ENCODE measurements at regions not wholly inside any gene's neighbourhood (a gene's known extent, or its start where the extent isn't known, plus 50 kb on each side); places are given as distances from the start of the nearest gene placed in this dataset.

GRCh38 chr2:145654156-145654555 lies 1134.2 kb upstream of the ZEB2 start:
- no peak for DNase-seq (ENCODE audit: low read depth in 3 of 3, low spot score in 1 of 3)

GRCh38 chr2:145653553-145653952 lies 1133.6 kb upstream of the ZEB2 start:
- no peak for DNase-seq (ENCODE audit: low read depth in 3 of 3, low spot score in 1 of 3)

- no peak for DNase-seq (ENCODE audit: low read depth in 3 of 3, low spot score in 1 of 3)
Measured at GRCh38 chr2:145652571-145653545, 1132.9 kb upstream of the ZEB2 start.

- no peak for DNase-seq (ENCODE audit: low read depth in 3 of 3, low spot score in 1 of 3)
Measured at GRCh38 chr2:145652036-145652435, 1132.1 kb upstream of the ZEB2 start.

GRCh38 chr2:145650226-145650625 lies 1130.3 kb upstream of the ZEB2 start:
- no peak for DNase-seq (ENCODE audit: low read depth in 3 of 3, low spot score in 1 of 3)

GRCh38 chr2:145649061-145649460 lies 1129.1 kb upstream of the ZEB2 start:
- DNase-seq (ENCODE audit: low read depth in 3 of 3, low spot score in 1 of 3): no peak

GRCh38 chr2:145644820-145645302 lies 1124.9 kb upstream of the ZEB2 start:
- no peak for DNase-seq (ENCODE audit: low read depth in 3 of 3, low spot score in 1 of 3)

GRCh38 chr2:145638675-145639074 lies 1118.8 kb upstream of the ZEB2 start:
- DNase-seq (ENCODE audit: low read depth in 3 of 3, low spot score in 1 of 3): no peak

- DNase-seq (ENCODE audit: low read depth in 3 of 3, low spot score in 1 of 3): no peak
Measured at GRCh38 chr2:145635706-145636427, 1115.9 kb upstream of the ZEB2 start.

GRCh38 chr2:145631561-145631960 lies 1111.6 kb upstream of the ZEB2 start:
- DNase-seq (ENCODE audit: low read depth in 3 of 3, low spot score in 1 of 3): no peak

- no peak for DNase-seq (ENCODE audit: low read depth in 3 of 3, low spot score in 1 of 3)
Measured at GRCh38 chr2:145626301-145626700, 1106.4 kb upstream of the ZEB2 start.

- no peak for DNase-seq (ENCODE audit: low read depth in 3 of 3, low spot score in 1 of 3)
Measured at GRCh38 chr2:145625111-145625510, 1105.2 kb upstream of the ZEB2 start.

GRCh38 chr2:145623136-145623535 lies 1103.2 kb upstream of the ZEB2 start:
- no peak for DNase-seq (ENCODE audit: low read depth in 3 of 3, low spot score in 1 of 3)

- DNase-seq (ENCODE audit: low read depth in 3 of 3, low spot score in 1 of 3): no peak
Measured at GRCh38 chr2:145622285-145622684, 1102.4 kb upstream of the ZEB2 start.

GRCh38 chr2:145617906-145618305 lies 1098.0 kb upstream of the ZEB2 start:
- no peak for DNase-seq (ENCODE audit: low read depth in 3 of 3, low spot score in 1 of 3)

GRCh38 chr2:145617420-145617819 lies 1097.5 kb upstream of the ZEB2 start:
- no peak for DNase-seq (ENCODE audit: low read depth in 3 of 3, low spot score in 1 of 3)

- no peak for DNase-seq (ENCODE audit: low read depth in 3 of 3, low spot score in 1 of 3)
Measured at GRCh38 chr2:145615626-145616025, 1095.7 kb upstream of the ZEB2 start.

GRCh38 chr2:145609951-145610350 lies 1090.0 kb upstream of the ZEB2 start:
- no peak for DNase-seq (ENCODE audit: low read depth in 3 of 3, low spot score in 1 of 3)

GRCh38 chr2:145601361-145601925 lies 1081.5 kb upstream of the ZEB2 start:
- no peak for DNase-seq (ENCODE audit: low read depth in 3 of 3, low spot score in 1 of 3)

GRCh38 chr2:145600811-145601210 lies 1080.9 kb upstream of the ZEB2 start:
- DNase-seq (ENCODE audit: low read depth in 3 of 3, low spot score in 1 of 3): no peak

- no peak for DNase-seq (ENCODE audit: low read depth in 3 of 3, low spot score in 1 of 3)
Measured at GRCh38 chr2:145599756-145600155, 1079.8 kb upstream of the ZEB2 start.

- DNase-seq (ENCODE audit: low read depth in 3 of 3, low spot score in 1 of 3): no peak
Measured at GRCh38 chr2:145598434-145598833, 1078.5 kb upstream of the ZEB2 start.
